AG04450 (cell line): ENCODE measurements at regions not wholly inside any gene's neighbourhood (a gene's known extent, or its start where the extent isn't known, plus 50 kb on each side); places are given as distances from the start of the nearest gene placed in this dataset.

Source experiments
- CTCF ChIA-PET: fragments of 300-600, 350-600 bp; formaldehyde crosslinking; extraction: SDS; loops from one replicate; lab custom pipeline; 2022; ENCODE audit warnings: antibody characterized with exemption, inconsistent platforms; lab: Charles Lee
- POLR2A ChIA-PET: fragments of 350-600 bp; formaldehyde crosslinking; extraction: SDS; loops from one replicate; lab custom pipeline; 2021; ENCODE audit warnings: antibody characterized with exemption, inconsistent platforms; lab: Yijun Ruan, JAX
- DNase-seq: peaks from one replicate; pipeline ENCODE4 v3.0.0-alpha.2; 2011; ENCODE audit warnings: low read depth, low spot score
- H3K27ac ChIP-seq: one replicate; pipeline ENCODE4 v1.5.1; 2012; ENCODE audit warnings: low read depth, low read length, control low read depth
- H3K27me3 ChIP-seq: one replicate; pipeline ENCODE4 v1.6.0; 2012; ENCODE audit warnings: low read length; ENCODE audit not compliant: control insufficient read depth, insufficient read depth
- H3K4me3 ChIP-seq: 2 replicates; pipeline ENCODE4 v1.5.1; 2011; ENCODE audit warnings: mild to moderate bottlenecking, low read depth, low read length, control low read depth
- H3K9me3 ChIP-seq: 2 replicates; pipeline ENCODE4 v1.5.1; 2012; ENCODE audit warnings: low read length; ENCODE audit not compliant: control insufficient read depth, insufficient read depth
- CTCF ChIP-seq: IDR thresholded peaks from 2 replicates; pipeline ENCODE4 v1.5.1; 2011; ENCODE audit warnings: low read depth, low read length, control low read depth, inconsistent platforms

- H3K9me3 ChIP-seq: no peaks in the 10 kb centered on the region
- no peak for DNase-seq
- H3K27ac ChIP-seq: no peak overlapping the region
- no peaks in the 10 kb centered on the region for H3K27me3 ChIP-seq
- CTCF ChIA-PET: no interaction called here
- no peak for TF ChIP-seq CTCF
- no peak overlapping the region for H3K4me3 ChIP-seq
- POLR2A ChIA-PET: no interaction called here
Measured at GRCh38 chr10:44799966-44800365, 111.2 kb upstream of the TMEM72 start.

DNA sequence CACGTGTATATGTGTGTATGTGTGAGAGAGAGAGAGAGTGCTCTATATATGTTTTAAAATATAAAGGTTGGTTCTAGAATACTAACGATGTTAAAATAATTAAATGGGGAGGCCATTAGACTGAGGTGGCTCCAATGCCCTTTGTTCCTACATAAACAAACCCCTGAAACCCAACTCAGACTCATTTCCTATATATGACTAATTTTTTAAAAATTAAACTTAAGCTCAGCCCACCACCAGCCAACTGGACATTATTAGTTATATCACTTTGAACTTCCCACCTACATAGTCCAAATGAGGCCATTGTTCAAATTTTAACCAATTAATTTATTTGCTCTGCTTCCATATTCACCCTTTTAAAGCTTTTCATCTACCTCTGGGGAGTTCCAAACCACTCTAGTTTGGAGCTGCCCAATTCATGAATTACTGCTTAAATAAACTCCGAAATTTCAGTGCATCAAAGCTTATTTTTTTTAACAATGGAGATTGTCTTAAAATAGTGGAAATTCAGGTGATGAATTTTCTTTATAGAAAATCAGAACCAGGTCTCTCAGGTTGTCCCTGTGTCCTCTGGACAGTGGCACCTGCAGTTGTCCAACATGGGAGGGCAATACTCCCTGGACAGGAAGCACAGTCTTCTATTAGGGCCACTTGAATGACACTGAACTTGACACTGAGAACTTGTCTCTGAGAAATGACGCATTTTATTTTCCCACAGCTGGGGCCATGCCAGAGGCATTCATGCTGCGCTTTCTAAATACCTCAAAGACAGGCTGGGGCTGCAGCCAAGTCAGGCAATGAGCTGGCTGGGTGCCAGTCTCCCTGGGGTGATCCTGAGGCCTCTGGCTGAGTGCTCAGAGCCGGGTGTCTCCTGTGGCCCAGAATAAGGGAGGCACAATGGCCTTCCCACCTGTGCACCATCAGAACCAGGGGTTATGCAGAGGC, 109.5 kb upstream of the TMEM72 start:
- peak; percentile 82 for DNase-seq
- no peaks in the 10 kb centered on the region for H3K27me3 ChIP-seq
- POLR2A ChIA-PET: no interaction called here
- H3K9me3 ChIP-seq: no peaks in the 10 kb centered on the region
- CTCF ChIA-PET: interaction anchor here (0.7 to 1.3 kb wide), 2 partner anchors 56 to 608 kb away, joined by 3 to 4 read pairs; no protein-coding TSS in a partner anchor
- H3K4me3 ChIP-seq: no peak overlapping the region
- H3K27ac ChIP-seq: peak overlapping the region; percentile 47
- TF ChIP-seq CTCF: no peak

- Histone ChIP-seq H3K27ac (no peak overlapping the region), H3K27me3 (no peaks in the 10 kb centered on the region), H3K9me3 (no peaks in the 10 kb centered on the region), H3K4me3 (no peak overlapping the region)
- ChIA-PET CTCF (no interaction called here), POLR2A (interaction anchor here (0.7 kb wide), 1 partner anchor 15 kb away, joined by 3 read pairs; no protein-coding TSS in a partner anchor)
- no peak for DNase-seq
- no peak for TF ChIP-seq CTCF
Measured at GRCh38 chr10:44803862-44804261, 107.3 kb upstream of the TMEM72 start.

DNA sequence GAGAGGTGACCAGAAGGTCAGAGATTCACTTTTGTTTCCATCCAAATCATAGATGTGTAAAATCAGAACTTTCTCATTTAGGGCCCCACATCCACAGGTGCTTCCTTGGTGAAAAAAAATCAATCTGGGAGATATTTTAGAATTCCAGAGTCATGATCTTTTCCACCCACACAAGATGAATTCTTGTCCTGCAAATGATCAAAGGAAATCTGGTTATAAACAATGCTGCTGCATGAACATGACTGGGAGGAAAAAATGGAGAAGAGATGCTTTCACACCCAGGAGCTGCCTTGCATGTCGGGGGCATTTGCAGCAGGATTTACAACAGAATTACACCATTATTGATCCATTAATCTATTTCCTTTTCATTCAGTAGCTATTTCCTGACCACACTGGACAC, 106.5 kb upstream of the TMEM72 start:
- H3K27me3 ChIP-seq: no peaks in the 10 kb centered on the region
- no peaks in the 10 kb centered on the region for H3K9me3 ChIP-seq
- no peak for TF ChIP-seq CTCF
- H3K4me3 ChIP-seq: no peak overlapping the region
- H3K27ac ChIP-seq: no peak overlapping the region
- CTCF ChIA-PET: no interaction called here
- no peak for DNase-seq
- POLR2A ChIA-PET: no interaction called here

DNA sequence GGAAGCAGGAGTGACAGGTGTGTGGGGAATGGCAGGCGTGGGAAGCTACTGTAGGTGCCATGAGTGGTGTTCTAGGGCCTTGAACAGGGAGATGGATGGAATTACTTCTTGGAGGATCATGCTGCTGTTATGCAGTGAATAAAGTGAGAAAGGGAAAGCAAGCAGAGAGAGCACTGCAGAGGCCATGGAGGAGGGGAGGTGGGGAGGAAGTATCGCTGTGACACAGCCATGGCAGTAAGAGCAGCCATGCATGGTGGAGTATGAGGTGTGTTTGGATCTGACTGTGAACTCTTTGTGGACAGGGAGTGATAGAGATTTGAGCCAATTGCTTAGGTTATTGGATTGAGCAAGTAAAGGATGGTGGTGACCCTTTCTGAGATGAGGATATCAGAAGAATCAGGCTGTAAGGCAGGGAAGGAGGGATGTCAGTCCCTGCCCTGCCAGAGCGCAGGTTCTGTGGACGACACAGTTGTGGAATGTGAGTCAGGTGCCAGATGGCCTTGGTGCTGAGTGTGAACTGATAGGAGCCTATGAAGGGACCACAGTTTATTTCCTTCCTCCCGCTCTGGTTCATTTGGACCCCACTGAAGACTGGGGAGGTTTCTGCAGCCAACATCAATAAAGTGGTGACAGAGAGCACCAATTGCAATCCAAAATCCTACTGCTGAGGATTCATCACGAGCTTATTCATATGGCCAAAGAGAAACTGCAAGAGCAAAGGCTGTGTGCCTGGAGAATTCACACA, 105.5 kb upstream of the TMEM72 start:
- H3K27ac ChIP-seq: no peak overlapping the region
- CTCF ChIA-PET: no interaction called here
- no peak for DNase-seq
- H3K27me3 ChIP-seq: no peaks in the 10 kb centered on the region
- POLR2A ChIA-PET: no interaction called here
- H3K9me3 ChIP-seq: no peaks in the 10 kb centered on the region
- no peak for TF ChIP-seq CTCF
- H3K4me3 ChIP-seq: no peak overlapping the region
